ENCODE measurements at regions not wholly inside any gene's neighbourhood (a gene's known extent, or its start where the extent isn't known, plus 50 kb on each side); places are given as distances from the start of the nearest gene placed in this dataset.

- no peak for TF ChIP-seq REST (IDR thresholded peaks at IDR 0.05)
- TF ChIP-seq YY1 (IDR thresholded peaks at IDR 0.05): no peak
- TF ChIP-seq JUND (IDR thresholded peaks at IDR 0.05): no peak
- no peak for TF ChIP-seq MAX (IDR thresholded peaks at IDR 0.05)
- TF ChIP-seq ZBTB33 (IDR thresholded peaks at IDR 0.05): no peak
- TF ChIP-seq CTCF (IDR thresholded peaks at IDR 0.05; ENCODE audit: low read depth, low read length, missing input control): no peak
- TF ChIP-seq GABPA (IDR thresholded peaks at IDR 0.05 in 1 of 2, conservative IDR thresholded peaks at IDR 0.05 in 1 of 2): no peak
- no peak for TF ChIP-seq SP1 (IDR thresholded peaks at IDR 0.05)
- no peak for TF ChIP-seq EGR1 (IDR thresholded peaks at IDR 0.05; ENCODE audit: low read depth in 2 of 2)
- TF ChIP-seq RAD21 (IDR thresholded peaks at IDR 0.05): no peak
- no peak for TF ChIP-seq TAF1 (conservative IDR thresholded peaks at IDR 0.05)
- no peak for TF ChIP-seq FOXA2 (IDR thresholded peaks at IDR 0.05)
Measured at GRCh38 chr10:129018511-129018910, 448.5 kb upstream of the MGMT start.

All from liver (tissue), 3 donors.